DOHH2 (cell line): ENCODE measurements at regions not wholly inside any gene's neighbourhood (a gene's known extent, or its start where the extent isn't known, plus 50 kb on each side); places are given as distances from the start of the nearest gene placed in this dataset.

ENCODE experiments used
- CTCF ChIP-seq: fragments of 200-600 bp; sonication (generic); IDR thresholded peaks from one replicate; pipeline ENCODE4 v1.5.1; 2014; ENCODE audit warnings: antibody characterized with exemption, mild to moderate bottlenecking, low read depth, low read length; ENCODE audit not compliant: poor library complexity, severe bottlenecking
- EZH2phosphoT487 ChIP-seq: fragments of 200-600 bp; sonication (generic); IDR thresholded peaks from 2 replicates; pipeline ENCODE4 v1.6.1; 2017; ENCODE audit warnings: borderline replicate concordance, mild to moderate bottlenecking, antibody characterized with exemption, low read length, moderate library complexity, mixed read lengths

- TF ChIP-seq CTCF = no peak
- no peak for TF ChIP-seq EZH2phosphoT487
Observed at GRCh38 chr2:138234265-138234664, 267.3 kb upstream of the SPOPL start.
